ENCODE measurements at regions not wholly inside any gene's neighbourhood (a gene's known extent, or its start where the extent isn't known, plus 50 kb on each side); places are given as distances from the start of the nearest gene placed in this dataset.
"Not testable (repeated sequence)": the region's sequence is repeated elsewhere in the genome, so short reads cannot be mapped to it uniquely, and the experiment has no call there.

DNA sequence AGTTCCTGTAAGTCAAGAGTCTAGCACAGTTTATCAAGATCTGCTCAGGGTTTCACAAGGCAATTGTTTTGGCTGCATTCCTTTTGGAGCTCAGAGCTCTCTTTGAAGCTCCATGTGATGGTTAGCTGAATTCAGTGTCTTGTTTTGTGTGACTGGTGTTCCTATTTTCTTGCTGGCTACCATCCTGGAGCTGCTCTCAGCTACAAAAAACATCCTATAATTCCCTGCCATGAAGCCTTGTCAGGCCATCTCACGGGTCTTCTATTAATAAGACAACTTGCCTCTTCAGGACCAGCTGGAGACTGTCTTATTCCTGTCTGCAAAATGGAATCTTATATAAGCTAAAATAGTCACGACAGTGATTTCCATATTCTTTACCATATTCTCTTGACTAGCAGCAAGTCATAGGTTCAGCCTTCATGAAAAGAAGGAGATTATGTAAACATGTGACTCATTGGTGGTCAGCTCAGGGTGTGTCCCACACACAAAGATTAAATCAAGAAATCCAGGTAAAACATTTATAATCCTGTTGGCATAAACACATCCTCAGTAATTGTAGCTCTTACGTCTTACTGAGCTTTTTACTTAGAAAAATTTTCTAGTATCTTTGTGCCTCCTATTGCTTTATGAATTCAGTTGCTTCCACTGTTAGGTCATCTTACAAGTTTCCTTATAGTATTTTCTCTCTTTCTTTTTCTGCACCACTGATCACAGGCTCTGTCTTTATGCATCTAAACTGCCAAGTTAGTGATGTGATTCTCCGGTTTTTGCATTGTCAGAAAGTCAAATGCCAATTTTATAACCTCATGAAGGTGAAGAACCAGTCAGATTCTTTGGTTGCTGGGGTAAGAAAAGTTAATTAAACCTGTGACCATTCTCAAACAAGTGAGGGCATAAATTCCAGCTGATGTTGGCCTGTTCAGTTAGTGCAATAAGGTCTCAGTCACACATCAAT is 378.5 kb upstream of the MGAT4C start:
- DNase-seq, result no peak

DNA sequence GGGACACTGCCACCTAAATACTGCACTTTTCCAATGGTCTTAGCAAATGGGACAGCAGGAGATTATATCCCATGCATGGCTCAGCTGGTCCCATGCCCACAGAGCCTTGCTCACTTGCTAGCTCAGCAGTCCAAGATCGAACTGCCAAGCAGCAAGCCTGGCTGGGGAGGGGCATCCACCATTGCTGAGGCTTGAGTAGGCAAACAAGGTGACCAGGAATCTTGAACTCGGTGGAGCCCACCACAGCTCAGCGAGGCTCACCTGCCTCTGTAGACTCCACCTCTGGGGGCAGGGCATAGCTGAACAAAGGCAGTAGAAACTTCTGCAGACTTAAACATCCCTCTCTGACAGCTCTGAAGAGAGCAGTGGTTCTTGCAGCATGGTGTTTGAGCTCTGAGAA is 370.8 kb upstream of the MGAT4C start:
- DNase-seq, result no peak

DNA sequence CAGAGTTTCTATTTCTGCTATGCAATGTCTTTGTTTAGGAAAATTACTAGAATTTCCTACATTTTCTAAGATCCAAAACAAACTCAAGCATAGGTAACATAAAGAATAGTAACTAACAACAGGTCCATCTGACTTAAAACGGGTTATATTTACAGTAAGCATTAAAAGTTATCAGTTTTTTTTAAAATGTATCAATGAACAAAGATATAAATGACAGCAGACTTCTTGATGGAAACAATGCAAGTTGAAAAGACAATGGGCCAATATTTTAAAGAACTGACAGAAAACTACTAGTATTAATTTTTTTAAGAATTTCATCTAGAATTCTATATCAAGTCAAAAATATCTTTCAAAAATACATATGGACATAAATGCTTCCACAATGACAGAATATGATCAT is 367.1 kb upstream of the MGAT4C start:
- no peak for DNase-seq

DNA sequence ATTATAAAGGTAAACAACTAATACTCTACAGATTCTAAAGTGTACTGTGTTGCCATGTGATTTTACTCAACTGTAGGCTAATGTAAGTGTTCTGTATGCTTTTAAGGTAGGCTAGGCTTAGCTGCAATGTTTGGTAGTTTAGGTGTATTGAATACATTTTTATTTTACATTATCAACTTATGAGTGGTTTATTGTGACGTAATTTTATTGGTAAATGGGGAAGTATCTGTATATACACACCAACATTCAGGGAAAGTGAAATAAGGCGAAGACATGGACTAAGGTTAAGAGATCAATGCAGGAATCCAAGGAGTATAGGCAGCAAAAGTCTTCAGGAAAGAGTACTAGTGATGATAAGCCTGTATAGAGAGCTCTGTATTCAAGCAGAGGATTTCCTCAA is 365.8 kb upstream of the MGAT4C start:
- DNase-seq, result no peak

- DNase-seq, result no peak
Measured at GRCh38 chr12:86613311-86613710, 357.1 kb upstream of the MGAT4C start.

- no peak for DNase-seq
Measured at GRCh38 chr12:86608638-86609037, 352.4 kb upstream of the MGAT4C start.

- DNase-seq, result no peak
Measured at GRCh38 chr12:86601550-86602308, 345.5 kb upstream of the MGAT4C start.

DNA sequence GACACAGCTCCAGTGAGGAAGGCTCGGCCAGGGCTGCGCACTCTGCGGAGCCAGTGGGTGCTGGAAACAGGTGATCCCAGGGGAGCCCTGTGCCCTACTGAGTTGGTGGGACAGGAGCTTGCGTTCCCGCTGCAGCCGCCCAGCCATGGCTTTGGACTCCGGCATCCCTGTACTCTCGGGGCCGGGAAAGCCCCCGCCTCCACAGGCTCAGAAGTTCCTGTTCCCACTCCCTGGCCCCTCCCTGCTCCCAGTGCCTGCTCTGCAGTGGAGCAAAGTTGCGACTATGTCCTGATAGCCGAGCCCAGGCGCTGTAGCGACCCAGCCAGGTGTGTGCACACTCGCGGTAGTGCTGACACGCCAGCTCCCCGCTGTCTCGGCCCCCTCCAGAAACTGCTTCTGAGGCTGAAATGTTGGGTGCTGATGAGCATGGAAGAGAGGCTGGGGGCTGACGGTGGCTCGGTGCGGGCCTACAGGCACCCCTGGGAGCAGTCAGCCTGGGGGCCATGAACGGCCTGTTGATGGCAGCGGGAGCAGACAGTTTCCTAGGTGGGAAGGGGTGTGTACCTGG is 344.6 kb upstream of the MGAT4C start:
- DNase-seq, result no peak

DNA sequence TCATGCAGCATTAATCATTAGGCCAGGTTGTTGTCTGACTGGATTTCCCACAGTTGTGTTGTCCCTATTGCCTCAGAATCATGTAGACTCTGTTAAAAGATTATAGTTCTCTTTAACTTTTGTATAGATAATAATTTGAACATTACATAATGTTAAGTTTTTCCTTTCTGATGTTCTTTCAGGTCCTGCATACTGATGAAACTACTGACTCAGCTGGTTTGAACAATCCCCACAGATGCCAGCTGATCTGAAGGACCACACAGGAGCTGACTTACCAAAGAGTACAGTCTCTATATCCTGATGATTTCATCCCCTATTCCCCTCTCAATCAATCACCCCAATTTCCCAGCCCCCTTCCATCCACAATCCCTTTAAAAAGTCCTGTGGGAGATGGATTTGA is 341.2 kb upstream of the MGAT4C start:
- DNase-seq, result no peak

DNA sequence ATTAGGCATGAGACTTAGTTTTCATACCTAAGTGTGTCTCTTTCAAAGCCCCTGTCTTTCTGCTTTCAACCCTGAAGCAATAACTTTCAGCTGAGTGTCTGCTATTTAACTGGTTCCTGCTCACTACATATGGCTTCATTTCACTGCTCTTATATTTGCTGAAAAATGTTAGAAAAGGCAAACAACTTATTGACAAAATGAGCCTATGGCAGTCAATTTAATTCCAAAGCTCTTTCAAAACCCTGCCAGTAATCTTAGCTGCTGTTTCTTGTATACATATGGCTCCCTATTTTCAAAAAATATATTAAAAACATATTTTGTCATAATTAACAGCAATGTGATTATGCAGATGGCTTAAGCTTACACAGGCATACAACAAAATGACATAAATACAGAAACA is 334.1 kb upstream of the MGAT4C start:
- DNase-seq, result no peak

DNA sequence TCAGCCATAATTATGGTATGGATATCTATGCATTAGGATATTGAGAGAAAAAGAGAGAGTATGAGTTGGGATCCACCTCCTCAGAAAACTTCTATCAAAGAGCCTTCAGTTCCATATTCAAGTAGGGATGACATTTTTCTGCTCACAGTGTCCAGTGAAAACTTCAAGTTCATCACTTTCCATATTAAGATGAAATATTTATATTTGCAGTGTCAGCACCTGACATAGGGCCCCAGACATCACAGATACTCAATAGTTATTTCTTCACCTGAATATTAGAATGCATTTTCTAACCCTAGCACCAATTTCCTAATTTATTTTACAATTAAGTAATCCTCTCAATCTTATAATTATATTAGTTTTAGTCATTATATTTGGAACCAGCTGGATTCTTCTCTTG is 318.0 kb upstream of the MGAT4C start:
- no peak for DNase-seq

DNA sequence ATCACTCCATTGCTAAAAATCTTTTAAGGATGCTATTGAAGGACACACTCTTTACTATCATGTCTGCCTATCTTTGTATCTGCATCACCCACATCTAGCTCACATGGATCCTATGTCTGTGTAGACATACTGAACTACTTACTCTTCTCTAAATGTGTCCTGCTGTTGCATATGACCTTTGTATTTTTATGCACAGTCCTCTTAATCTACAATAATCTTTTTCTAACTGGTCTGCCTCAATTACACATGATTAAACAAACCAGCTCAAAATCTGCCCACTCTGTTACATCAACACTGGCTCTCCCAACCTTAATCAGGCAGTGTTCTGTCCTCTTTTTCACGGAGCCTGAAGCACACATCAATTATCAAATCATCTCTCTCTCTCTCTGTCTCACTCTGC is 316.3 kb upstream of the MGAT4C start:
- DNase-seq, result no peak

GRCh38 chr12:86565038-86565437 is 308.8 kb upstream of the MGAT4C start:
- no peak for DNase-seq

- DNase-seq, result not testable (repeated sequence)
Measured at GRCh38 chr12:86555491-86555890, 299.3 kb upstream of the MGAT4C start.

- DNase-seq, result no peak
Measured at GRCh38 chr12:86551146-86551571, 295.0 kb upstream of the MGAT4C start.

DNA sequence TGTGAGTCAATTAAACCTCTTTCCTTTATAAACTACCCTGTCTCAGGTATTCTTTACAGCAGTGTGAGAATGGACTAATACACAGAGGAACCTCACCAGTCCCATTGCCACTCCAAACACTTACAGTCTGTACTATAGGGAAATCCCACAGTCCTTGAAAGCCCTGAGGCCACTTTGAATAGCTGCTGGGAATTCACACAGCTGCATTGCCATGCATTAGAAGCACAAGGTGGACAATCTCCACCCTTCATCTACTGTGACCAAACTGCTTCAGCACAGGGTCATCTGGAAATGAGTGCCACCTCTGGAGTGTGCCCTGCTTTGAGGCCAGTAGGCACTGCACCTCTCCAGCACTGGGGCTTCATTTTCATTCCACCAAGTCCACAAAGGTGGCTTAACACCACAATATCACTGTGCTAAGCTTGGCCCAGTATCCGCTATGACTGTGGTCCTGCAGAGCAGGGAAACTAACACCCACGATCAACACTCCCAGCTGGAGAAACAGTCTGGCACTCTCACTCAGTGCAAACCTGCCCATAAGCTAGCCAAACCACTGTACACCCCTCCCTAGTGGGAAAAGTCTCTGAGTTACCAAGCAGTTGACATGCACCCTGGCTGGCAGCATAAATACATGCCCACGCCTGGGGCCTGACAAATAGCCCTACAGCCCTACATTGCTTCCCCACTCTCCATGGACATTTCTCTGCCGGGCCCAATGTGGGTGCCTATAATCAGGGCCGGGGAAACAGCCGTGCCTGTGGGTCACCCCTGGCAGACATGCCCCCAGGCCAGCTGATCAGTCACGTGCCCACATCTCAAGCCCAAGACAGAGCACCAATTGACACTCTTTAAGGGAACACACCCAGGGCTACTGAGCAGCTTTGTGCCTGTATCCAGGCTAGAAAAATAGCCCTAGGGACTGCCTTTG is 294.3 kb upstream of the MGAT4C start:
- DNase-seq, result no peak

DNA sequence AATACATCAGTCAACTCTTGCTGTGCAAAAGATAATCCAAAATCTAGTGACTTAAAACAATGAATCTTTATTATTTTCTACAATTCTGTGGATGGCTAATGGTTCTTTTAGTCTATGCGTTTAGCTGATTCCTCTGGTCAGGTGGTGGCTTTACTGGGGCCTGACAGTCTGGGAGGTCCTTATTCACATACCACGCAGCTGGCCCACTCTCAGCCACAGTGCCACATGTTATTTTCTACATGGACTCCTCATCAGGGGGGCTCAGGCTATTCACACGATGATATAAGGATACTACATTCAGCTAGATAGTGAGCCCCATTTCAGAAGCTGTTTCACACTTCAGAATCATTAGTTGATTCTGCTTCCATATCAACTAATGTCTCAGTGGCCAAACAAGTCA is 287.5 kb upstream of the MGAT4C start:
- no peak for DNase-seq

DNA sequence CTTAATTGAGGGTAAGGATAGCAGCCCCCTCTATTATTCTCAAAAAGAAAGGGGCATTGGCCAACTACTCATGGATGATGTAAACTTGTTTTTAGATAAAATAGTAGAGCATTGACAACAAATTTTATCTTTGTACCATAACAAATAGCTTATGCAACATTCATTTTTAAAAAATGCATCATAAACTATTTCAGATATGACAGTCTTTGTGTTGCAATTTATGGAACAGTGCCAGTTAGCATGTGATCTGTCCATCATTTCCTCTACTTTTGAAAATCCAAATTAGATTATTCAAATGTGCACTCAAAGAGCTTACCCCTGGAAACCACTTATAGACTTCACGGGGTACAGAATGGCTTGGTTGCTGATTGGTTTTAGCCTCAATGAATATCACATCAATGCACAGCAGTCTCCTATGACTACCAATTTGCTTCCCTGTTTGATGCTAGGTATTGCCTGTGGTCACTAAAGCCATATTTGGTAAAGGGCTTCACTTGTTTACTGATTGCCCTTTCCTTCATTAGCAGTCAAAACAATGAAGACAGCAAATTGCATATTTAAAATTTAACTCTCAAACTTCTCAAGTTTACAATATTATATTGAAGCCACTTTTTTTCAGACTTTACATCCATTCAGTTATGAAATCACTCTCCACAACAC is 274.9 kb upstream of the MGAT4C start:
- no peak for DNase-seq

DNA sequence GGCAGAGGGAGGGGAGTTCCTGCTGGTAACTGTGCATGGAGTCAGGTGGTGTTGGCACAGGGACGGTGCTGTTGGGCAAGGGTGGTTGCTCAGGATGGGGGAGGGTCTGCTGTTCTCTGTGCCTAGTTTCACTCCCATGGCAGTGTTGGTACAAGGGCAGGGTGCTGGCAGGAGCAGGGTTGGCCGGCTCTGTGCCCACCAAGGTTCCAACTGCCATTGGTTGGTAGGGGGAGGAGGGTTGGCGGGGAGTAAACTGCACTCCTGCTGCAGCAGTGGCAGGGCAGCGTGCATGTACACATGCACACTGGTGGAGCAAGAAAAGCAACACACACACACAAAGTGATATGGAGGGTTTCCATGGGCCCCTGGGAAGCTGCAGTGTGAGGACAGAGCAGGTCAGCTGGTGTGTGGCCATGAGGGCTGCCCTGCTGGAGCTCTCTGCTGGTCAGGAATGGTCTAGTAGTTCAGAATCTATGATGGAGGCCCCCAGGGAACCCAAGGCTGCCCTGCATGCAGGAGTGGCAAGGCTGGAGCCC is 269.9 kb upstream of the MGAT4C start:
- no peak for DNase-seq

DNA sequence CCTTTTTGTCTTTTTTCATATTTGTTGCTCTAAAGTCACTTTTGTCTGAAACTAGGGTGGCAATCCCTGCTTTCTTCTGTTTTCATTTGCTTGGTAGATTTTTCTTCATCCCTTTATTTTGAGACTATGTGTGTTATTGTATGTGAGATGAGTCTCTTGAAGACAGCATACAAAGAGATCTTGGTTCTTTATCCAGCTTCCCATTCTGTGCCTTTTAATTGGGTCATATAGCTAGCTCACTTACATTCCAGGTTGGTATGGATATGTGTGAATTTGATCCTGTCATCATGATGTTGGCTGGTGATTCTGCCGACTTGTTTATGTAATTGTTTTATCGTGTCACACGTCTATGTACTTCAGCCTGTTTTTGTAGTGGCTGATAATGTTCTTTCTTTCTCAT is 267.7 kb upstream of the MGAT4C start:
- no peak for DNase-seq

- no peak for DNase-seq
Measured at GRCh38 chr12:86521870-86522269, 265.7 kb upstream of the MGAT4C start.

DNA sequence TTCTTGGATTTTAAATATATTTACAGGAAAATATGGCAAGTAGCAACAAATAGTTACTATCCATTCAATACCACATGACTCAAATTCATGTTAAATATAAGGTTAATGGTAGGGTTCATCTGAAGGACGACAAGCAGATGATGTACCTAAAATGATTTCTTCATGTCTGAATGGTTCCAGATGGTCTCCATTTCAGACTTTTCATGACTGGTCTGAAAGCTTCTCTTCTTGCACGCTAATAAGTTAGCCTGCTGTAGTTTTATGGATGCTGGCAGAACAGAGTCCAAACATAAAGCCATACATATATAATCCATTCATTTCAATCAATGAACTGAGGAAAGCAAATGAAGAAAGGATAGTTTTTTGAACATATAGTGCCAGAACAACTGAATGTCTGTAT is 257.0 kb upstream of the MGAT4C start:
- no peak for DNase-seq
